Common myeloid progenitor, CD34-positive (primary cell): ENCODE measurements at regions not wholly inside any gene's neighbourhood (a gene's known extent, or its start where the extent isn't known, plus 50 kb on each side); places are given as distances from the start of the nearest gene placed in this dataset.
A peak's percentile ranks its signal among the peaks of the same experiment; 100 is the strongest.

Source experiments
- CTCF ChIA-PET: fragments of 350-600 bp; sonication (Branson Sonifier 250); formaldehyde crosslinking; loops from one replicate; lab custom pipeline; 2021; ENCODE audit warnings: antibody characterized with exemption; lab: Charles Lee
- POLR2A ChIA-PET: fragments of 350-600 bp; sonication (Branson Sonifier 250); formaldehyde crosslinking; loops from one replicate; lab custom pipeline; 2021; ENCODE audit warnings: antibody characterized with exemption; lab: Charles Lee
- DNase-seq, 3 donors: peaks; one replicate each; pipeline versions ENCODE4 v3.0.0 to v3.0.0-alpha.2; 2013
- H3K27ac ChIP-seq, 2 experiments: 1 replicate in 1 of 2; 2 replicates in 1 of 2; pipeline ENCODE4 v1.7.0; 2013; ENCODE audit warnings: inconsistent platforms in 2 of 2, low read length in 2 of 2, mild to moderate bottlenecking in 2 of 2, low read depth in 1 of 2, moderate library complexity in 1 of 2; ENCODE audit not compliant: severe bottlenecking in 2 of 2, insufficient read depth in 1 of 2, poor library complexity in 1 of 2
- H3K27me3 ChIP-seq, 5 experiments: replicated peaks in 2 of 5; 1 replicate in 3 of 5; 2 replicates in 2 of 5; pipeline versions ENCODE4 v1.6.1 to v1.7.0; 2013; ENCODE audit warnings: low read length in 4 of 5, mild to moderate bottlenecking in 2 of 5, moderate library complexity in 2 of 5, inconsistent platforms in 1 of 5; ENCODE audit not compliant: insufficient read depth in 5 of 5, control insufficient read depth in 4 of 5
- H3K36me3 ChIP-seq, 4 experiments: 1 replicate in 2 of 4; 2 replicates in 2 of 4; pipeline versions ENCODE4 v1.6.1 to v1.7.0; 2013; ENCODE audit warnings: low read length in 3 of 4, control low read depth in 1 of 4, mild to moderate bottlenecking in 1 of 4; ENCODE audit not compliant: control insufficient read depth in 4 of 4, insufficient read depth in 4 of 4
- H3K4me1 ChIP-seq, 4 experiments: 1 replicate in 3 of 4; 2 replicates in 1 of 4; pipeline versions ENCODE4 v1.6.1 to v1.7.1; 2013; ENCODE audit warnings: low read length in 3 of 4, mild to moderate bottlenecking in 3 of 4, control low read depth in 1 of 4, inconsistent platforms in 1 of 4, moderate library complexity in 1 of 4; ENCODE audit not compliant: control insufficient read depth in 4 of 4, insufficient read depth in 4 of 4; ENCODE audit errors: control extremely low read depth in 1 of 4
- H3K4me3 ChIP-seq, 7 experiments: 1 replicate in 4 of 7; 2 replicates in 3 of 7; pipeline versions ENCODE4 v1.5.1 to v1.7.0; 2013; ENCODE audit warnings: mild to moderate bottlenecking in 7 of 7, low read length in 6 of 7, moderate library complexity in 6 of 7, inconsistent platforms in 2 of 7, low read depth in 2 of 7, control low read depth in 1 of 7; ENCODE audit not compliant: insufficient read depth in 4 of 7, control insufficient read depth in 1 of 7; ENCODE audit errors: extremely low read depth in 1 of 7
- H3K9me3 ChIP-seq, 5 experiments: 1 replicate in 4 of 5; 2 replicates in 1 of 5; pipeline versions ENCODE4 v1.6.1 to v1.7.1; 2013; ENCODE audit warnings: low read length in 4 of 5, mild to moderate bottlenecking in 2 of 5, inconsistent platforms in 1 of 5, low read depth in 1 of 5, moderate library complexity in 1 of 5; ENCODE audit not compliant: control insufficient read depth in 4 of 5, insufficient read depth in 2 of 5; ENCODE audit errors: control extremely low read depth in 1 of 5
- WGBS: methylation state at CpG from one replicate; pipeline ENCODE4 v1.1.5; 2013; ENCODE audit not compliant: insufficient coverage; 5-methylcytosine and 5-hydroxymethylcytosine counted together

- Histone ChIP-seq H3K27ac (no peak overlapping the region), H3K9me3 (no peaks in the 10 kb centered on the region), H3K4me3 (no peak overlapping the region), H3K36me3 (no peaks in the 10 kb centered on the region), H3K4me1 (no peaks in the 10 kb centered on the region), H3K27me3 (no peaks in the 10 kb centered on the region)
- no peak for DNase-seq
- ChIA-PET CTCF (no interaction called here), POLR2A (no interaction called here)
- no CpG with 5 or more reads among the region's 2 CpGs for WGBS
These were observed 490.8 kb upstream of the CDH7 start for GRCh38 chr18:65260030-65260429.

GRCh38 chr18:65259403-65259802 is 491.4 kb upstream of the CDH7 start:
- Histone ChIP-seq H3K27me3 (no peaks in the 10 kb centered on the region), H3K9me3 (no peaks in the 10 kb centered on the region), H3K4me1 (no peaks in the 10 kb centered on the region), H3K4me3 (no peak overlapping the region), H3K27ac (no peak overlapping the region), H3K36me3 (no peaks in the 10 kb centered on the region)
- WGBS: no CpG with 5 or more reads among the region's 2 CpGs
- ChIA-PET CTCF (no interaction called here), POLR2A (no interaction called here)
- DNase-seq: no peak

- DNase-seq: no peak
- no CpG with 5 or more reads among the region's 1 CpG for WGBS
- Histone ChIP-seq H3K36me3 (no peaks in the 10 kb centered on the region), H3K27me3 (no peaks in the 10 kb centered on the region), H3K9me3 (no peaks in the 10 kb centered on the region), H3K4me3 (no peak overlapping the region), H3K27ac (no peak overlapping the region), H3K4me1 (no peaks in the 10 kb centered on the region)
- ChIA-PET POLR2A (no interaction called here), CTCF (no interaction called here)
These were observed 493.7 kb upstream of the CDH7 start for GRCh38 chr18:65257149-65257548.

- ChIA-PET POLR2A (no interaction called here), CTCF (interaction anchor here (0.6 kb wide), 1 partner anchor 17 kb away, joined by 3 read pairs; no protein-coding TSS in a partner anchor)
- Histone ChIP-seq H3K9me3 (no peaks in the 10 kb centered on the region), H3K4me3 (no peak overlapping the region), H3K36me3 (no peaks in the 10 kb centered on the region), H3K4me1 (no peaks in the 10 kb centered on the region), H3K27ac (no peak overlapping the region), H3K27me3 (no peaks in the 10 kb centered on the region)
- WGBS: 100% methylated on average over 1 of the region's 2 CpGs
- DNase-seq: no peak
These were observed 495.4 kb upstream of the CDH7 start for GRCh38 chr18:65255417-65255816.

- ChIA-PET CTCF (no interaction called here), POLR2A (no interaction called here)
- DNase-seq: no peak
- WGBS: no CpG with 5 or more reads among the region's 1 CpG
- Histone ChIP-seq H3K4me3 (no peak overlapping the region), H3K27ac (no peak overlapping the region), H3K27me3 (no peaks in the 10 kb centered on the region), H3K4me1 (peaks cover 0 to 12% (median 4%) of the 10 kb centered on the region in 4 experiments), H3K36me3 (no peaks in the 10 kb centered on the region), H3K9me3 (no peaks in the 10 kb centered on the region)
These were observed 511.0 kb upstream of the CDH7 start for GRCh38 chr18:65239787-65240186.

GRCh38 chr18:65235966-65236624 is 514.7 kb upstream of the CDH7 start:
- peak in 2 of 3 donors; percentile 33 to 45 for DNase-seq
- 27% methylated on average over 5 of the region's 7 CpGs for WGBS
- Histone ChIP-seq H3K4me3 (peak overlapping the region in 1 of 7 experiments; percentile 42), H3K27ac (no peak overlapping the region), H3K36me3 (no peaks in the 10 kb centered on the region), H3K9me3 (no peaks in the 10 kb centered on the region), H3K4me1 (peaks cover 0 to 12% (median 4%) of the 10 kb centered on the region in 4 experiments), H3K27me3 (no peaks in the 10 kb centered on the region)
- ChIA-PET CTCF (no interaction called here), POLR2A (no interaction called here)

GRCh38 chr18:65230311-65230710 is 520.5 kb upstream of the CDH7 start:
- 100% methylated on average over 2 of the region's 4 CpGs for WGBS
- ChIA-PET POLR2A (no interaction called here), CTCF (no interaction called here)

More at GRCh38 chr18:65230311-65230710, 520.5 kb upstream of the CDH7 start:
- no peaks in the 10 kb centered on the region for H3K27me3 ChIP-seq
- H3K4me3 ChIP-seq: no peak overlapping the region
- H3K9me3 ChIP-seq: peaks cover 0 to 2% (median 0%) of the 10 kb centered on the region in 5 experiments
- H3K36me3 ChIP-seq: no peaks in the 10 kb centered on the region
- no peak for DNase-seq
- H3K4me1 ChIP-seq: peaks cover 0 to 2% (median 0%) of the 10 kb centered on the region in 4 experiments
- H3K27ac ChIP-seq: no peak overlapping the region
